ENCODE measurements at regions not wholly inside any gene's neighbourhood (a gene's known extent, or its start where the extent isn't known, plus 50 kb on each side); places are given as distances from the start of the nearest gene placed in this dataset.

- TF ChIP-seq CTCF (conservative IDR thresholded peaks at IDR 0.05; ENCODE audit: low read length) = no peak
- no peak for TF ChIP-seq EZH2phosphoT487 (IDR thresholded peaks at IDR 0.05; ENCODE audit: borderline replicate concordance, low read depth, low read length)
These were observed 147.8 kb downstream of the CYP26A1 start for GRCh38 chr10:93221521-93221920.

Data from OCI-LY7 (cell line).